GM23248 (cell line): ENCODE measurements at regions not wholly inside any gene's neighbourhood (a gene's known extent, or its start where the extent isn't known, plus 50 kb on each side); places are given as distances from the start of the nearest gene placed in this dataset.

Experiments used
- DNase-seq: peaks from one replicate; pipeline ENCODE4 v3.0.0-alpha.2; 2015
- H2AFZ ChIP-seq: fragments of 200-600 bp; sonication (generic); 2 replicates; pipeline ENCODE4 v1.6.1; 2016; ENCODE audit warnings: antibody characterized with exemption
- H3F3A ChIP-seq: fragments of 200-600 bp; sonication (generic); 2 replicates; pipeline ENCODE4 v1.6.1; 2016; ENCODE audit warnings: mild to moderate bottlenecking, antibody characterized with exemption, mixed run types; ENCODE audit not compliant: insufficient read depth
- H3K27ac ChIP-seq: fragments of 200-600 bp; sonication (generic); 2 replicates; pipeline ENCODE4 v1.5.1; 2016; ENCODE audit warnings: mild to moderate bottlenecking
- H3K27me3 ChIP-seq: fragments of 200-600 bp; sonication (generic); replicated peaks from 2 replicates; pipeline ENCODE4 v1.6.1; 2016; ENCODE audit warnings: mild to moderate bottlenecking; ENCODE audit not compliant: insufficient read depth
- H3K36me3 ChIP-seq: fragments of 200-600 bp; sonication (generic); 2 replicates; pipeline ENCODE4 v1.6.1; 2016; ENCODE audit warnings: low read depth, mild to moderate bottlenecking
- H3K4me1 ChIP-seq: fragments of 200-600 bp; sonication (generic); 2 replicates; pipeline ENCODE4 v1.6.1; 2016; ENCODE audit warnings: mild to moderate bottlenecking; ENCODE audit not compliant: insufficient read depth
- H3K4me2 ChIP-seq: fragments of 200-600 bp; sonication (generic); one replicate; pipeline ENCODE4 v1.6.1; 2016; ENCODE audit warnings: mild to moderate bottlenecking; ENCODE audit not compliant: unreplicated experiment
- H3K4me3 ChIP-seq: fragments of 200-600 bp; sonication (generic); 2 replicates; pipeline ENCODE4 v1.5.1; 2016; ENCODE audit warnings: mild to moderate bottlenecking
- H3K79me2 ChIP-seq: fragments of 200-600 bp; sonication (generic); 2 replicates; pipeline ENCODE4 v1.6.1; 2016; ENCODE audit warnings: mild to moderate bottlenecking; ENCODE audit not compliant: insufficient read depth
- H3K9ac ChIP-seq: fragments of 200-600 bp; sonication (generic); 2 replicates; pipeline ENCODE4 v1.6.1; 2016; ENCODE audit warnings: mild to moderate bottlenecking
- H3K9me2 ChIP-seq: fragments of 200-600 bp; sonication (generic); 2 replicates; pipeline ENCODE4 v1.6.1; 2016; ENCODE audit warnings: mixed run types, mild to moderate bottlenecking, moderate library complexity; ENCODE audit not compliant: insufficient read depth
- H3K9me3 ChIP-seq: fragments of 200-600 bp; sonication (generic); one replicate; pipeline ENCODE4 v1.6.1; 2017; ENCODE audit warnings: low read depth
- H4K20me1 ChIP-seq: fragments of 200-600 bp; sonication (generic); 2 replicates; pipeline ENCODE4 v1.6.0; 2016; ENCODE audit not compliant: insufficient read depth
- EZH2 ChIP-seq: fragments of 200-600 bp; sonication (generic); IDR thresholded peaks from 2 replicates; pipeline ENCODE4 v1.6.1; 2018; ENCODE audit warnings: antibody characterized with exemption, mild to moderate bottlenecking; ENCODE audit not compliant: insufficient read depth, poor library complexity, severe bottlenecking
- EZH2phosphoT487 ChIP-seq: fragments of 200-600 bp; sonication (generic); IDR thresholded peaks from 2 replicates; pipeline ENCODE4 v1.6.1; 2018; ENCODE audit warnings: antibody characterized with exemption, moderate library complexity, mild to moderate bottlenecking, low read depth; ENCODE audit not compliant: insufficient read depth
- WGBS, 2 experiments: methylation state at CpG; one replicate each; pipeline ENCODE4 v1.1.6; 2015 to 2017; ENCODE audit warnings: low lambda C conversion rate in 2 of 2, low coverage in 1 of 2; ENCODE audit errors: missing lambda C conversion rate in 2 of 2; 5-methylcytosine and 5-hydroxymethylcytosine counted together
- in situ Hi-C: fragments of 300-500 bp; cut with MboI; formaldehyde crosslinking; loops from 2 replicates; pipeline ENCODE4 v1.15.0; 2020

DNA sequence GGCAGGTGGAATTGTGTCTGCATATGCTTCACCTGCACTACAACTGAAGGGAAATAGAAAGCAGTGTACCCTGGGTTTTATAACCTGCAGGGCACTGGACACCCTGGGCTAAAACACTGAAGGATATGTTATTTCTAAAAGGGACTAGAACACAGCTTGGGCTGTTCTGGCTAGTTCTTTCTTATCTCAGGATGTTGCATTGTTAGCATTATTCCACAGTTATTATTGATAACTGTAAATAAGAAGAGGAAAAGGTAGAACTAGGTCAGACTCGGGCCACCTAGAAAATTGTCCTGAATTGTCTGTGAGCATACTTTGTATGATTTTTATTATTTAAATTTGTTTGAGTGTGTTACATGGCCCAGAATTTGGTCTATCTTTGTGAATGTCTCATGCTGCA, 493.9 kb upstream of the CDH9 start:
- Histone ChIP-seq H2AFZ (no peak overlapping the region), H3K79me2 (no peaks in the 10 kb centered on the region), H4K20me1 (no peaks in the 10 kb centered on the region), H3K9ac (no peak overlapping the region), H3K27me3 (no peaks in the 10 kb centered on the region), H3K4me2 (no peak overlapping the region), H3K9me3 (no peaks in the 10 kb centered on the region), H3K4me1 (no peaks in the 10 kb centered on the region), H3K4me3 (no peak overlapping the region), H3K27ac (no peak overlapping the region), H3K9me2 (no peaks in the 10 kb centered on the region), H3F3A (no peaks in the 10 kb centered on the region), H3K36me3 (no peaks in the 10 kb centered on the region)
- in situ Hi-C loops: no loop called here
- WGBS, 2 experiments: 0 to 5% methylated on average over 1 of the region's 1 CpG
- no peak for DNase-seq
- TF ChIP-seq EZH2phosphoT487 (no peak), EZH2 (no peak)

DNA sequence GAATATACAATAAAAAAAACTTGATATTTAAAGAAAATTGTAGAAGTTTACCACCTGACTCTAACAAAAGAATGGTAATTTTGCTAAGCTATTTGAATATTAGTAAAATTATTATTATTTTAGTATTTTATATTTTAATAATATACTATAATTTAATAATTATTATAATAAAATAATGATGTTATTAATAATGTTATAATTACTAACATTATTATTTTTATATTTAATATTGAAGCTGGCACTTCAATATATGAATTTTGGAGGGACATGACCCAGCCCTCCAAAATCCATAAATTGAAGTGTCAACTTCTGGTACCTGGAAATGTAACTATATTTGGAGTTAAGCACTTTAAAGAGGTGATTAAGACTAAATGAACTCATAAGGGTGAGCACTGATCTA, 486.1 kb upstream of the CDH9 start:
- no peaks in the 10 kb centered on the region for H3K36me3 ChIP-seq
- H2AFZ ChIP-seq: no peak overlapping the region
- TF ChIP-seq EZH2phosphoT487 (no peak), EZH2 (no peak)
- no peak overlapping the region for H3K4me3 ChIP-seq
- no peaks in the 10 kb centered on the region for H3K4me1 ChIP-seq
- H3K9me3 ChIP-seq: no peaks in the 10 kb centered on the region
- no peaks in the 10 kb centered on the region for H3K79me2 ChIP-seq
- H3K4me2 ChIP-seq: no peak overlapping the region
- no peak overlapping the region for H3K27ac ChIP-seq
- H3F3A ChIP-seq: no peaks in the 10 kb centered on the region
- H4K20me1 ChIP-seq: no peaks in the 10 kb centered on the region
- no peak for DNase-seq
- in situ Hi-C loops: no loop called here
- no peak overlapping the region for H3K9ac ChIP-seq
- H3K27me3 ChIP-seq: no peaks in the 10 kb centered on the region
- H3K9me2 ChIP-seq: no peaks in the 10 kb centered on the region

GRCh38 chr5:27523629-27524028, 485.2 kb upstream of the CDH9 start:
- Histone ChIP-seq H2AFZ (no peak overlapping the region), H3K4me2 (no peak overlapping the region), H3K4me3 (no peak overlapping the region), H3K27ac (no peak overlapping the region), H4K20me1 (no peaks in the 10 kb centered on the region), H3K4me1 (no peaks in the 10 kb centered on the region), H3K36me3 (no peaks in the 10 kb centered on the region), H3K9me2 (no peaks in the 10 kb centered on the region), H3K27me3 (no peaks in the 10 kb centered on the region), H3K79me2 (no peaks in the 10 kb centered on the region), H3K9me3 (no peaks in the 10 kb centered on the region), H3K9ac (no peak overlapping the region), H3F3A (no peaks in the 10 kb centered on the region)
- DNase-seq: no peak
- WGBS, 2 experiments: 60 to 62% methylated on average over 20 to 21 of the region's 21 CpGs
- in situ Hi-C loops: no loop called here
- no peak for TF ChIP-seq EZH2phosphoT487
- no peak for TF ChIP-seq EZH2

- H3K4me3 ChIP-seq: no peak overlapping the region
- H3K79me2 ChIP-seq: no peaks in the 10 kb centered on the region
- no peak overlapping the region for H3K4me2 ChIP-seq
- no peaks in the 10 kb centered on the region for H3K9me2 ChIP-seq
- TF ChIP-seq EZH2phosphoT487: no peak
- TF ChIP-seq EZH2: no peak
- H3K9me3 ChIP-seq: no peaks in the 10 kb centered on the region
- H3K36me3 ChIP-seq: no peaks in the 10 kb centered on the region
- 40 to 50% methylated on average over 2 of the region's 2 CpGs for WGBS, 2 experiments
- no peaks in the 10 kb centered on the region for H3K4me1 ChIP-seq
- no peaks in the 10 kb centered on the region for H3F3A ChIP-seq
- DNase-seq: no peak
- no peak overlapping the region for H3K27ac ChIP-seq
- no peaks in the 10 kb centered on the region for H3K27me3 ChIP-seq
- no peak overlapping the region for H2AFZ ChIP-seq
- H3K9ac ChIP-seq: no peak overlapping the region
- no peaks in the 10 kb centered on the region for H4K20me1 ChIP-seq
- in situ Hi-C loops: no loop called here
Observed at GRCh38 chr5:27516437-27516836, 478.1 kb upstream of the CDH9 start.

DNA sequence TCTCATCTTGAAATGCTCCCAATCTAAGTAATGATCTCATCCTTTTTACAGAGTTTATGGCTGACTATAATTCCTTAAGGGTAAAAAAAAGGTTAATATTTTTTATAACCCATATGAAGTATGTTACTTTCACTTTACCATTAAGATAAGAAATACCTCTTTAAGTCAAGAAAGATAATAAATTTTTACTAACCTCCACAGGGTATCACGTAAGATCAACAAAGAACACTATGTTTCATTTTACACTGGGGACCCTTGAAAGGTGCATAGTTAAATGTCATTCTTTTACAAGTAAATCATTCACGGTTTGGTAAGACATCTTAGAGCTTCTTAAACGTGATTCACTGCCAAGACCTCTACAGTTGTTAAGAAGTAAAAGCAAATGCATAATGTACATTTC, 472.7 kb upstream of the CDH9 start:
- Histone ChIP-seq H3K9me3 (no peaks in the 10 kb centered on the region), H3K27me3 (no peaks in the 10 kb centered on the region), H2AFZ (no peak overlapping the region)

More for the DNA sequence above, 472.7 kb upstream of the CDH9 start:
- no peaks in the 10 kb centered on the region for H3K4me1 ChIP-seq
- H3K27ac ChIP-seq: no peak overlapping the region
- H4K20me1 ChIP-seq: no peaks in the 10 kb centered on the region
- 15 to 22% methylated on average over 3 of the region's 3 CpGs for WGBS, 2 experiments
- H3K9me2 ChIP-seq: no peaks in the 10 kb centered on the region
- TF ChIP-seq EZH2phosphoT487 (no peak), EZH2 (no peak)
- H3F3A ChIP-seq: no peaks in the 10 kb centered on the region
- no peak for DNase-seq
- H3K36me3 ChIP-seq: no peaks in the 10 kb centered on the region
- no peaks in the 10 kb centered on the region for H3K79me2 ChIP-seq
- no peak overlapping the region for H3K9ac ChIP-seq
- in situ Hi-C loops: no loop called here
- H3K4me3 ChIP-seq: no peak overlapping the region
- H3K4me2 ChIP-seq: no peak overlapping the region
